ENCODE measurements at regions not wholly inside any gene's neighbourhood (a gene's known extent, or its start where the extent isn't known, plus 50 kb on each side); places are given as distances from the start of the nearest gene placed in this dataset.
"Not testable (repeated sequence)": the region's sequence is repeated elsewhere in the genome, so short reads cannot be mapped to it uniquely, and the experiment has no call there.

DNA sequence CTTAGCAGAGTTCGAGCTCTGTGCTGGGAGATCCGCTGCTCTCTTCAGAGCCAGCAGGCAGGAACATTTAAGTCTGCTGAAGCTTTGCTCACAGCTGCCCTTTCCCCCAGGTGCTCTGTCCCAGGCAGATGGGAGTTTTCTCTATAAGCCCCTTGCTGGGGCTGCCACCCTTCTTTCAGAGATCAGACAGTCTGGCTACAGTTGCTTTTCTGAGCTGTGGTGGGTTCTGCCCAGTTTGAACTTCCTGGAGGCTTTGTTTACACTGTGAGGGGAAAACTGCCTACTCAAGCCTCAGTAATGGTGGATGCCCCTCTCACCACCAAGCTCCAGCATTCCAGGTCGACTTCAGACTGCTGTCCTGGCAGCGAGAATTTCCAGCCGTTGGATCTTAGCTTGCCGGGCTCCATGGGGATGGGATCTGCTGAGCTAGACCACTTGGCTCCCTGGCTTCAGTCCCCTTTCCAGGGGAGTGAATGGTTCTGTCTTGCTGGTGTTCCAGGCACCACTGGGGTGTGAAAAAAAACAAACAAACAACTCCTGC lies 222.7 kb downstream of the UTRN start:
- not testable (repeated sequence) for DNase-seq (ENCODE audit: low spot score in 2 of 2); FAIRE-seq

DNA sequence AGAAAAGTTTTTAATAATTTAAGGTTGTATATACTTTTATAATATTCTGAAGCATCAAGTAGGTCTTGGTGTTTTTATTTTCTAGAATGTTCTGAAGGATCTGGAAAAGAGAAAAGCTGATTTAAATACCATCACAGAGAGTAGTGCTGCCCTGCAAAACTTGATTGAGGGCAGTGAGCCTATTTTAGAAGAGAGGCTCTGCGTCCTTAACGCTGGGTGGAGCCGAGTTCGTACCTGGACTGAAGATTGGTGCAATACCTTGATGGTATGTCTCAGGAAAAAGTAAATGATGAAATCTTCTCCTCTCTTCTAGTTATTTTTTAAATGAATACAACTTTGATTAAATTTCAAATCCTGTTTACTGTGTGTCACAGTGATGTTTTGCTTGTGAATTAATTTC lies 225.7 kb downstream of the UTRN start:
- FAIRE-seq = no peak
- DNase-seq (ENCODE audit: low spot score in 2 of 2) = no peak

DNA sequence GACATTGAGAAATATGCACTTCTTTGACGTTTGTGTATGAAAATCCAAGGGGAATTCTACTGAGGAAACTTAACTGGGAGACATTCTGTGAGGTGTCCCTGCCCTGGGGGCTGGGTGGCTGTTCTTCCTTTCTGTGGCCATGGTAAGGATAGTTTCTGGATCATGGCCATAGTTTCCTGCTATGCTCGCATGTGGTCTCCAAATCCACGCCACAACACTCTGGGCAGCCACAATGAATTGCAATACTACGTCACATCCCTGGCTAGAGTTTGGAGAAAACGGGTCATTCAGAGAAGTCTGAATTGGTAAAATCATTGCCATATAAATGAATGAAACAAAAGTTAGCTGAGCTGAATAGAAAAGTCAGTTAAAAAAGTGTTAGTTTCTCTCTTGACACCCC lies 230.6 kb downstream of the UTRN start:
- FAIRE-seq (no peak), DNase-seq (ENCODE audit: low spot score in 2 of 2) (no peak)

DNA sequence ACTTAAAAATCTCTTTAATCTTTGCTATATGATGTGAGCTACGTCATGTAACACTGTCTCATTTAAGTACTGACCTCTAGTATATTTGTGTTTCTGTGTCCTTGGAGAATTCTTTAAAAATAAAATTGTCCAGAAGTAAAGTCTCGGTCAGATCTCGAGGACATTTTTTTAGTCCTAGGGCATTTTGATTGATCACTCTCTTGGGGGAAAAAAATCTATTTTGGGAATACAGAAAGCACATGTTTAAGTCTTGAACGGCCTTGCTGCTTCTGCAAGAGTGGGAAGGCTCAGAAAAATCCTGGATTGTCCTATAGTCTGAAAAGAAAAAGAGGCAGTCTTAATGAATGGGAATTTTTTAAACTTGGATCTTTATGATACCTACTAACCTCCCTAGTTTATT lies 234.3 kb downstream of the UTRN start:
- FAIRE-seq (no peak), DNase-seq (ENCODE audit: low spot score in 2 of 2) (no peak)

DNA sequence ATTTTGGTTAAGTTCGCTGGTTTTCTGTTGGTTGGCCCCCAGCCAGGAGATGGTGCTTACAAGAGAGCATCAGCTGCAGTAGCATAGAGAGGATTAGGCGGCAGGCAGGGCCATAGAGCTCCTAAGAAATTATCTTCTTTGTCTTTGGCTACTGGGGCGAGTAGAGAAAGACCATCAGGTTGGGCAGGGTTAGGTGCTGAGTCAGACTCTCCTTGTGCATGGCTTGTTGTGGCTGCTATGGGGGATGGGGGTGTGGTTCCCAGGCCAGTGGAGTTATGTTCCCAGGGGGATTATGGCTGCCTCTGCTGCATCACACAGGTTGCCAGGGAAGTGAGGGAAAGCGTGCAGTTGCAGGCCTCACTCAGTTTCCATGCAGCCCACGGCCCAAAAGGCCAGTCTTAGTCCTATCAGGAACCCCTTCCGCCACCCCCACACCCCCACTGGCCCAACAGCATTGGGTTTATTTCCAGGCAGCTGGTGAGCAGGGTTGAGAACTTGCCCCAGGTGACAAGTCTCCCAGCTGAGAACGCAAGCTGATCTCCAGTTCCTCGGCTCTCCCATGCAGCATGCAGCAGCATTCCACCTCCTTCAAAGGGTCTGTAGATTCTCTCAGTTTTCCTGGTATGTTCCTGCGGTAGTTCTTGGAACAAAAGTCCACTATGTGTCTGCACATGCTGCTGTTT lies 243.7 kb downstream of the UTRN start:
- DNase-seq (ENCODE audit: low spot score in 2 of 2) = no peak
- no peak for FAIRE-seq

DNA sequence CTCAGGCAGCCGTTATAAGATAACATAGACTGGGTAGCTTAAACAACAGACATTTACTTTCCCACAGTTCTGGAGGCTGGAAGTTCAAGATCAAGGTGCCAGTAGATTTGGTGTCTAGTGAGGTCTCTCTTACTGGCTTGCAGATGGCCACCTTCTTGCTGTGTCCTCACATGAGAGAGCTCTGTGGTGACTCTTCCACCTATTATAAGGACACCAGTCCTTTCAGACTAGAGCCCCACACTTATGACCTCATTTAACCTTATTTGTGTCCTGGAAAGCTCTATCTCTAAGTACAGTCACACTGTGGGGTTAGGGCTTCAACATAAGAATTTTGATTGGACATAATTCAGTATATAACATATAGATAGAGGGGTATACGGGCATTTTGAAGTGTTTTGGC lies 245.0 kb downstream of the UTRN start:
- FAIRE-seq (no peak), DNase-seq (ENCODE audit: low spot score in 2 of 2) (no peak)

DNA sequence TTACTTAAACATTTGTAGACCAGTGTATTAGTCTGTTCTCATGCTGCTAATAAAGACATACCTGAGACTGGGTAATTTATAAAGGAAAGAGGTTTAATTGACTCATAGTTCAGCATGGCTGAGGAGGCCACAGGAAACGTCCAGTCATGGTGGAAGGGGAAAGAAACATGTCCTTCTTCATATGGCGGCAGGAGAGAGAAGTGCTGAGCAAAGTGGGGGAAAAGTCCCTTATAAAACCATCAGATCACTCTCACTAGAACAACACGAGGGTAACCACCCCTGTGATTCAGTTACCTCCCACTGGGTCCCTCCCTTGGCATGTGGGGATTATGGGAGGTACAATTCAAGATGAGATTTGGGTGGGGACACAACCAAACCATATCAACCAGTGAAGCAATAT lies 247.1 kb downstream of the UTRN start:
- DNase-seq (ENCODE audit: low spot score in 2 of 2); FAIRE-seq: not testable (repeated sequence)

DNA sequence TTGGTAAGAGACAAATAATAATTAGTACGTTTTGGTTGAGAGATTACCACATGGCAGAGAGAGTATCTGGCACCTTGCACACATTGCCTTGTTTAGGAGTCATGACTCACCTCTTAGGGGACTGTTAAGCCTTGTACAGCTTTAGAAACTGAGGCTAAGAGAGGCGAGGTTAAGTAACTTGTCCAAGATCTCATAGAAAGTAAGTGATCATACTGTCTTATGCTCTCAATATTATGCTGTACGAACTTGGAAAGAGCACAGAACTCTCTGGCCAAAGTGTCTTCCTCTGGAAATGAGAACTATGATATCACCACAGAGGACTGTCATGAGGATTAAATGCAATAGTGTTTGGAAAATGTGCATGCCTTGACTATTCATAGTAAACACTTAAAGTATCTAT lies 249.0 kb downstream of the UTRN start:
- FAIRE-seq (no peak), DNase-seq (ENCODE audit: low spot score in 2 of 2) (no peak)

DNA sequence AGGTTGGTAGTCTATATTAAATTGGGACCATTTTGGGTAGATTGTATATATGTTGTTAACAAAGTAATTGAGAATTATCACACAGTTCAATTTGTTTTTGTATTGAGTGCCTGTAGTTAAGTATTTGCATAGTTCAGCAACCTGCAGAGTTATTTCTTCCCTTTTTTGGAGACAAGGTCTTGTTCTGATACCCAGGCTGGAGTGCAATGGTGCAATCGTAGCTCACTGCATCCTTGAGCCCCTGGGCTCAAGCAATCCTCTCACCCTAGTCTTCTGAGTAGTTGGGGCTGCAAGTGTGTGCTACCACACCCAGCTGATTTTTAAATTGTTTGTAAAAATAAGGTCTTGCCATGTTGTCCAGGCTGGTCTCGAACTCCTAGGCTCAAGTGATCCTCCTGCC lies 250.5 kb downstream of the UTRN start:
- FAIRE-seq (no peak), DNase-seq (ENCODE audit: low spot score in 2 of 2) (no peak)

DNA sequence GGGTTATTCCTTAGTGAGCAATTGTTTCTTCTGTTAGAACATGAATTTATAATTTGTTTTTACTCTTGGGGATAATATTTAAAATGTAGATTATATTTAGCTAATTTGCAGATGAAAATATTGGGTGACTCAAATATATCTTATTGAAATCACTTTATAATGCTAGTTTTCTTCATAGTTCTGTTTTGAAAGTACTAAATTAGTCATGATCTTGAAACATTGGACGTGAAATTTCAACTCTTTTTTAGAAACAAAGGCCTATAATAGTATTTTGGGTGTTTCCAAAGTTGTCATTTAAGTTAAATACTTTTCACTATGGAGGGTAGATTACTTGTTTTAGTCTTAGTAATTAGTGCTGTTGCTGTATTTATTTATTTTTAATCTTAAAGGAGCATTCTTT lies 250.9 kb downstream of the UTRN start:
- DNase-seq (ENCODE audit: low spot score in 2 of 2) (no peak), FAIRE-seq (no peak)

DNA sequence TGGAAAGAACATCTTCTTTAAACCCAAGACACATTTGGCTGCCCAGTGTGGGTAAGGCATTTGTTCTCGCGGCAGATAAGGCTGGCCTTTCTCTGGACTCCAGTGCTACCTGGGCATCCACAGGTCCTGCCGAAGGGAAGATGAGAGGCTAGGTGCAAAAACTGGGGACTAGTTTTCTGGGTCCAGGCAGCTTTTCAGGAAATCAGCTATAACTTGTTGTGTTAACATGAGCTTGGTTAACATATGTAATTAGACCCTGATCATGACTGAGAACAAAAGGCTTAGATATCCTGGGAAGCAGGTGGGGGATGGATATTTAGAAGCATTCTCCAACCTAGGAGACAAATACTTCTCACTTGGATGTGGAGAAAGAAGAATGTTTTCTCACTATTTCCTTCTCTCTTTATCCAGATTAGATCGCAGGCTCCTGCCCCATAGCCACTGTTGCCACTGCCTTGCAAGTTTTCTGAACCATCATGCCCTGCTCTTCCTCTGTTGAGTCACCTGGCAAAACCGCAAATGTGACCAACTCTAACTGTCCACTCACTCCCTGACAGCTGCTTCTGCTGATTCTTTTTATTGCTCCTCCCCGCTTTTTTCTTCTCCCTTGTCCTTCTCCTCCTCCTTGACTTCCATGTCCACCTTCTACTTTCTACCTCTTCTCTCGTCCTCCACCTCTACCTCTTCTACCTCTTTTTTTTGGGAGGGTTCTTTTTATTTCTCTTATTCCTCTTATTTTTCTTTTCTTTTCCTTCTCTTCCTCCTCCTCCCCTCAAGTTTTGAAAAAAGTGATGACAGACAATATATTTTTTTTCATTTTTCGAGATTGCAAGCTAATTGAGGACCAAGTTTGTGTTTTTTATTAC lies 258.1 kb downstream of the UTRN start:
- FAIRE-seq = no peak
- no peak for DNase-seq (ENCODE audit: low spot score in 2 of 2)

DNA sequence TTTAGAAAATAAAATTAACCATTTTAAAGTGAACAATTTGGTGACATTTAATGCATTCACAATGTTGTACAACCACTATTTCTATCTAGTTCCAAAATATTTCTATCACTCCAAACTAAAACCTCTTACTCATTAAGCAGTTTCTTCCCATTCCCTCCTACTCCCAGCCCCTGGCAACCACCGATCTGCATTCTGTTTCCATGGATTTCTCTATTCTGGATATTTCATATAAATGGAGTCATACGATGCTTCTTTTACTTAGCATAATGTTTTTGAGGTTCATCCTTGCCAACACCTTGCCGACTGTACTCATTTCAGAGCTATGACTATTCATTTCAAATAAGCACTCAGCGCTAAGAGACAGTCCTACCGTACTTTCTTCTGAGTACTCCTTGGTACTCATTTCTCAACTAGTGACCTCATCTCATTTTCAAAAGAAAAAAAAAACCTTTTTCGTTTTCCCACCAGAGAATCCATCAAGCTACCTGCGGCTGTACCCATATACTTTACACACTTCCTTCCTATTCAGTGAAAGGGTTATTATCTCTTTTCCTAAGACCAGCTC lies 259.2 kb downstream of the UTRN start:
- no peak for FAIRE-seq
- no peak for DNase-seq (ENCODE audit: low spot score in 2 of 2)

DNA sequence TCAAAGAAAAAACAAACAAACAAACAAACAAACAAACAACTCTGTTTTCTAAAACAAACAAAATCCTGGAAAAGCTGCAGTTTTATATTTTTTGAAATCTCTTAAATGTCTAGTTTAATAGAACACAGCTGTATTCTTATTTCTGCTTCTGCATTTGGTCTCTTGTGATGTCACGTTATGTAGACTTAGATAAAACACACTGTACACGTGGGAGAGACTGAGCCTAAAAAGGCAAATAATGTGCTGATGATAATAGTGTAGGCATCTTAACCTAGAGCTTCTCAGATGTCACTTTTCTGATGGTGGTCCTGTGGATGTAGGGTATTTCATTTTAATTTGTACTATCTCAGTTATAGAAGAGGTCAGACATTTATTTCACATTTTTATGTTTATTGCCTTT lies 261.7 kb downstream of the UTRN start:
- FAIRE-seq = no peak
- no peak for DNase-seq (ENCODE audit: low spot score in 2 of 2)

DNA sequence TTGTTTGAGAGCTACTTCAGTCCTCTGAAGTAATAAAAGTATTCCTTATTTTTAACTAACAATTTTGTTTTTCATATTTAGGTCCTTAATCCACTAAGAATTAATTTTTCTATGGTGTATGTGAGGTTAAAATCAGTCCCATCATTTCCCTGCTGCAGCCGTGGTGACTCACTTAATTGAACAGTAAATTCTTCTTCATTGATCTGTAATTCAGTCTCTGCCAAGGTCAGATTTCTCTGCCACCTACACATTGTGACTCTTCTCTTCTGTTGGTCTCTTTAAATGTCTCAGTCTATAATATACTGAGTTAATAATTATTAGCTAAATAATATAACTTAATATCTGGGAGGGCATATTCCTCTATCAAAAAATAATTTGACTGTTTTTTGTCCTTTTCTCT lies 262.3 kb downstream of the UTRN start:
- FAIRE-seq = no peak
- DNase-seq (ENCODE audit: low spot score in 2 of 2) = no peak

DNA sequence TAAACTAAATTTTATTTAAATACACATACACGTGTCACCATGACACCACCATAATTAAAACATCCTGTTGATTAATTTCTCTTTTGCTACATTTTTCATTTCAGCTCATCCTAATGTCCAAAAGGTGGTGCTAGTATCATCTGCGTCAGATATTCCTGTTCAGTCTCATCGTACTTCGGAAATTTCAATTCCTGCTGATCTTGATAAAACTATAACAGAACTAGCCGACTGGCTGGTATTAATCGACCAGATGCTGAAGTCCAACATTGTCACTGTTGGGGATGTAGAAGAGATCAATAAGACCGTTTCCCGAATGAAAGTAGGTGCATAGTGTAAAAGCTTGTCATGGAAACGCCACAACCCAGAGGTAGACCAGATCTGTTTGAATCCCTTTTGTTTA lies 263.4 kb downstream of the UTRN start:
- DNase-seq (ENCODE audit: low spot score in 2 of 2) (no peak), FAIRE-seq (no peak)

DNA sequence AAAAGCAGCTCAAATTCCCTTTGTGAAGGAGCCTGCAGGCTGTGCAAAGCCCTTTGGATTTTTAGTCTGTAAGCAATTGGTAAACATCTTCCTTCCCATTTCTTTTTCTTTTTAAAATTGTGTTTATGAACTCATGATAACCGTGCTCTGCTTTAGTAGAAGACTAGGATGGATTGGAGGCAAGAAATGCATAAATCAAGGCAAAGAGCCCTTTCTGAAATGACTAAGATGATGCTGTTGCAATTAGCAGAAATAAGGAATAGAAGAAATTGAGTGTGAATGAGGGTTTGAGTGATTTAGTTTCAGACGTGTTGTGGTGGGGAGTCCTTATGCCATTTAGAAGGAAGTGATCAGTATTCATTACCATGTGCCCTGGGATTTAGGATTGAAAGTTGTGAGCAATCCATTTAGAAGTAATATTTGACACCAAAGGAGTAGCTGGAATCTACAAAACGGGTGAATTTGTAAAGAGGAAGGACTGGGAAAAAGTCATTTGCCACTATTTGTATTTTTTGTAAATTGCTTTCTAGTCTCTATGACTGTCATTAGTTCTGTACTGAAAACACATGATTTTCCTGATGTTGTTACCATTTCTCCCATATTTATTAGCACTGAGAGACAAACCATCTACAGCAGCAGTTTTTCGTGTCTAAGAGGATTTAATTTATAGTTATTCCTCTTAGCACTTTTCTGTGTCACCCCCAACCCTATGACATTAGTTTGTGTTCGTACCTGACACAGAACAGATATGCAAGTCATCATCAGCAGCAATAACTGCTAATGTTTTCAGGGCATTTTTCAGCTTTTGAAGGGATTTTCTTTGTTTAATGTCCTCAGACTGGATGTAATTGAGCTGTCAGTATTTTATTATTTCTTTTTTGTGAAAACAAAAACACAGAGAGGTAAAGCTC lies 265.0 kb downstream of the UTRN start:
- FAIRE-seq (no peak), DNase-seq (ENCODE audit: low spot score in 2 of 2) (no peak)

DNA sequence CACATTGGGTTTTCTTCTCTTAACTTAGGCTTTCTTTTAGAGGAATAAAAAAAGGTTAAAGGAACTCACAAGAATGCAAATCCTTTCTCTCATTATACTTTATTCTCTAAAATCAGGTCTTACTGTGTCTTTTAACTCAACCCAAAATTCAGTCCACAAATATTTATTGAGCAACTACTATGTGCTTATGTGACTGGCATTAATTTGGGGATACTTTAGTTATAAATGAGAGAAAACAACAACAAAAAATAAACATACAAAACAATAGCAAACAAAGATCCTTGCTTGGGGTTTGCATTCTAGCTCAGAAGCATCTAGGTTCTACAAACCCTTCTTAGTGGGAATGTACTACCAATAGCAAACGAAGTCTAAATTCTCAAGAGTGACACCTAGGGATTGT lies 266.2 kb downstream of the UTRN start:
- no peak for DNase-seq (ENCODE audit: low spot score in 2 of 2)
- FAIRE-seq = no peak

DNA sequence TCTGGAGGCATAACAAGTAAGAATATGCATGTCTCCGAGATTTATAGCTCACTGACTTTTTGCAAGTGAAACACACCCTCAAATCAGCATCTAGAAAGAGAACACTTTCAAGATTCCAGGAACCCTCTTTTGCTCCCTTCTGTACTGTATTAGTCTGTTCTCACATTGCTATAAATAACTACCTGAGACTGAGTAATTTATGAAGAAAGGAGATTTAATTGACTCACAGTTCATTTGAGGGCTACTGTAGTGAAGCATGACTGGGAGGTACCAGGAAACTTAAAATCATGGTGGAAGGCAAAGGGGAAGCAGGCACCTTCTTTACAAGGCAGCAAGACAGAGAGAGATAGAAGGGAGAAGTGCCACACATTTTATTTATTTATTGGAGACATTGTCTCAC lies 269.9 kb downstream of the UTRN start:
- no peak for DNase-seq (ENCODE audit: low spot score in 2 of 2)
- FAIRE-seq = no peak

DNA sequence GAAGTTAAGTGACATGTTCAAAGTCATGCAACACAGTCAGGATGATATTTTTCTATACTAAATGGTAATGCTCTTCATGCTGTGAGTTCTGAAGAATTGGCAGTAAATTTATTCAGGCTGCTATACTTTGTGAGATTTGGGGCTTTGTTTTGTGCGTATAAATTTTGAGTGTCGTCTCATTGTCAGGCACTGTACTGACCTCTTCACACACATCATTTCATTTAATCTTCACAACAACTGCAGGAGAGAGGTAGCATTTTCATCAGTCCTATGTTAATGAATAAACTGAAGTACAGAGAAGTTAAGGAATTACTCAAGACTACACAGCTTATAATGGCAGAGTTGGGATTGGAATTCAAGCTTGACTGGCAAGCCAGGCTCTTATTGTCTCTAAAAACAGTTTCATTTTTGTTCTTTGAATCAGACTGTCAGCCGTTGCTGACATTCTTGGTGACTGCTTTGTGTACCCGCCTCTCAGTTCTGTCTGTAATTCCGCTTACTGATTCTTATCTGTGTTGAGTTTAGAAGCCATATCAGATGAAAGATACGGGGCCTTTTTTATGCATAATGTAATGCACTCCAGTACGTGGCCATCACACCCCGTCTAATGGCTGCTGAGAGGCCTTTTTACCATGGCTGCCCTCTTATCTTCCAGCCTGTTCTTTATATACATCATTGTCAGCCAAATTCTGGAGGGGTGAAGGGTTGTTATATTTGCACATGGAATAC lies 274.9 kb downstream of the UTRN start:
- DNase-seq (ENCODE audit: low spot score in 2 of 2) = no peak
- no peak for FAIRE-seq
